Osteoblast (primary cell): ENCODE measurements at regions not wholly inside any gene's neighbourhood (a gene's known extent, or its start where the extent isn't known, plus 50 kb on each side); places are given as distances from the start of the nearest gene placed in this dataset.

Experiments
- DNase-seq: peaks from one replicate; pipeline ENCODE4 v3.0.0; 2011; ENCODE audit warnings: low spot score, mixed read lengths; ENCODE audit not compliant: insufficient read length; ENCODE audit errors: missing footprints
- H2AFZ ChIP-seq: 2 replicates; pipeline ENCODE4 v1.6.0; 2011; ENCODE audit warnings: mild to moderate bottlenecking, low read length
- H3K27ac ChIP-seq: 2 replicates; pipeline ENCODE4 v1.5.1; 2011; ENCODE audit warnings: mild to moderate bottlenecking, low read depth, low read length, moderate library complexity
- H3K27me3 ChIP-seq: 2 replicates; pipeline ENCODE4 v1.6.0; 2012; ENCODE audit warnings: mild to moderate bottlenecking, control low read depth, inconsistent platforms, low read length, moderate library complexity; ENCODE audit not compliant: insufficient read depth
- H3K36me3 ChIP-seq: 2 replicates; pipeline ENCODE4 v1.5.1; 2011; ENCODE audit warnings: mild to moderate bottlenecking, low read length, control low read depth, moderate library complexity; ENCODE audit not compliant: insufficient read depth
- H3K4me1 ChIP-seq: 2 replicates; pipeline ENCODE4 v1.5.1; 2011; ENCODE audit warnings: mild to moderate bottlenecking, low read length, control low read depth, moderate library complexity; ENCODE audit not compliant: insufficient read depth
- H3K4me2 ChIP-seq: 2 replicates; pipeline ENCODE4 v1.6.0; 2011; ENCODE audit warnings: mild to moderate bottlenecking, low read length; ENCODE audit not compliant: insufficient read depth
- H3K4me3 ChIP-seq: fragments of 200-600 bp; sonication (generic); 3 replicates; pipeline ENCODE4 v1.5.1; 2012; ENCODE audit warnings: mild to moderate bottlenecking, low read length, inconsistent platforms; ENCODE audit not compliant: insufficient read depth
- H3K79me2 ChIP-seq: 2 replicates; pipeline ENCODE4 v1.6.0; 2012; ENCODE audit warnings: mild to moderate bottlenecking, low read length, control low read depth, inconsistent platforms; ENCODE audit not compliant: insufficient read depth
- H3K9me3 ChIP-seq: 2 replicates; pipeline ENCODE4 v1.5.1; 2011; ENCODE audit warnings: low read depth, low read length, control low read depth
- H4K20me1 ChIP-seq: 2 replicates; pipeline ENCODE4 v1.6.0; 2012; ENCODE audit warnings: mild to moderate bottlenecking, low read length, control low read depth; ENCODE audit not compliant: insufficient read depth
- CTCF ChIP-seq: IDR thresholded peaks from 2 replicates; pipeline ENCODE4 v1.5.1; 2011; ENCODE audit warnings: mild to moderate bottlenecking, low read depth, low read length, moderate library complexity; ENCODE audit errors: extremely low read depth

GRCh38 chr6:92184933-92185332 is 1234.4 kb downstream of the EPHA7 start:
- TF ChIP-seq CTCF: no peak
- Histone ChIP-seq H3K9me3 (no peaks in the 10 kb centered on the region), H3K4me1 (no peaks in the 10 kb centered on the region), H3K27ac (no peak overlapping the region), H2AFZ (no peak overlapping the region), H3K27me3 (no peaks in the 10 kb centered on the region), H3K4me3 (no peak overlapping the region), H3K36me3 (no peaks in the 10 kb centered on the region), H3K4me2 (no peak overlapping the region), H3K79me2 (no peaks in the 10 kb centered on the region), H4K20me1 (no peaks in the 10 kb centered on the region)
- no peak for DNase-seq

GRCh38 chr6:92181347-92181746 is 1238.0 kb downstream of the EPHA7 start:
- Histone ChIP-seq H3K4me1 (no peaks in the 10 kb centered on the region), H3K36me3 (no peaks in the 10 kb centered on the region), H3K27ac (no peak overlapping the region), H3K9me3 (no peaks in the 10 kb centered on the region), H3K27me3 (no peaks in the 10 kb centered on the region), H2AFZ (no peak overlapping the region), H3K4me2 (no peak overlapping the region), H4K20me1 (no peaks in the 10 kb centered on the region), H3K4me3 (no peak overlapping the region), H3K79me2 (no peaks in the 10 kb centered on the region)
- no peak for DNase-seq
- no peak for TF ChIP-seq CTCF

GRCh38 chr6:92180090-92180489 is 1239.3 kb downstream of the EPHA7 start:
- no peaks in the 10 kb centered on the region for H4K20me1 ChIP-seq
- no peaks in the 10 kb centered on the region for H3K27me3 ChIP-seq
- H3K36me3 ChIP-seq: no peaks in the 10 kb centered on the region
- no peak overlapping the region for H3K27ac ChIP-seq
- no peaks in the 10 kb centered on the region for H3K4me1 ChIP-seq
- H3K4me3 ChIP-seq: no peak overlapping the region
- no peaks in the 10 kb centered on the region for H3K9me3 ChIP-seq
- H3K79me2 ChIP-seq: no peaks in the 10 kb centered on the region
- no peak overlapping the region for H3K4me2 ChIP-seq
- no peak for DNase-seq
- TF ChIP-seq CTCF: no peak
- no peak overlapping the region for H2AFZ ChIP-seq

GRCh38 chr6:92176666-92177065 is 1242.7 kb downstream of the EPHA7 start:
- no peaks in the 10 kb centered on the region for H3K4me1 ChIP-seq

More at GRCh38 chr6:92176666-92177065, 1242.7 kb downstream of the EPHA7 start:
- H3K4me2 ChIP-seq: no peak overlapping the region
- H3K79me2 ChIP-seq: no peaks in the 10 kb centered on the region
- no peak for TF ChIP-seq CTCF
- DNase-seq: no peak
- H3K9me3 ChIP-seq: no peaks in the 10 kb centered on the region
- H3K27me3 ChIP-seq: no peaks in the 10 kb centered on the region
- H3K27ac ChIP-seq: no peak overlapping the region
- no peak overlapping the region for H3K4me3 ChIP-seq
- H2AFZ ChIP-seq: no peak overlapping the region
- H4K20me1 ChIP-seq: no peaks in the 10 kb centered on the region
- no peaks in the 10 kb centered on the region for H3K36me3 ChIP-seq
